Mammary epithelial cell (primary cell): ENCODE measurements at regions not wholly inside any gene's neighbourhood (a gene's known extent, or its start where the extent isn't known, plus 50 kb on each side); places are given as distances from the start of the nearest gene placed in this dataset.

Source experiments
- EZH2 ChIP-seq: IDR thresholded peaks from 2 replicates; pipeline ENCODE4 v1.6.1; 2012; ENCODE audit warnings: low read length, inconsistent platforms, borderline replicate concordance
- TF ChIP-seq, protein P1 (sequence below), 2 donors: IDR thresholded peaks in 1 of 2; conservative IDR thresholded peaks in 1 of 2; 2 replicates each; pipeline ENCODE4 v1.5.1; 2011 to 2012; ENCODE audit warnings: inconsistent platforms in 2 of 2, low read length in 2 of 2, mild to moderate bottlenecking in 2 of 2, control low read depth in 1 of 2, low read depth in 1 of 2; ENCODE audit not compliant: insufficient read depth in 1 of 2; ENCODE audit errors: extremely low read depth in 1 of 2

DNA sequence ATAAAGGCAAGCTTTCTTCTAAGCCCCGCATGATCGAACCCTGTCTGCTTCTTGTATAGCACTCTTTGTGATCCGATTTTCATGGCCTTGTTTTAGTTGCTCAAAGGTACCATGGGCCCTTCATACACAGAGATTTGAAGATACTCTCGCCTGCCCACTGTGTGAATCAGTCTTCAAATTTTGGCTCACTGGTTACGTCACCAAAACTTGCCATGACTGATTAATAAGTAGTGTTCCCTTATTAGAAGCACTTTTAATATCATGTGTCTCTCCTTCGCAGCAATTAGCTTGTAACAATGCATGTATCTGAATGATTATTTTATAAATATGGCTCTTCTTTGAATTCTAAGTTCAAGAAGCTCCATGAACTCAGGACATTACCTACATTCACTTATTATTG, 880.5 kb downstream of the STPG2 start:
- TF ChIP-seq, protein P1, sequence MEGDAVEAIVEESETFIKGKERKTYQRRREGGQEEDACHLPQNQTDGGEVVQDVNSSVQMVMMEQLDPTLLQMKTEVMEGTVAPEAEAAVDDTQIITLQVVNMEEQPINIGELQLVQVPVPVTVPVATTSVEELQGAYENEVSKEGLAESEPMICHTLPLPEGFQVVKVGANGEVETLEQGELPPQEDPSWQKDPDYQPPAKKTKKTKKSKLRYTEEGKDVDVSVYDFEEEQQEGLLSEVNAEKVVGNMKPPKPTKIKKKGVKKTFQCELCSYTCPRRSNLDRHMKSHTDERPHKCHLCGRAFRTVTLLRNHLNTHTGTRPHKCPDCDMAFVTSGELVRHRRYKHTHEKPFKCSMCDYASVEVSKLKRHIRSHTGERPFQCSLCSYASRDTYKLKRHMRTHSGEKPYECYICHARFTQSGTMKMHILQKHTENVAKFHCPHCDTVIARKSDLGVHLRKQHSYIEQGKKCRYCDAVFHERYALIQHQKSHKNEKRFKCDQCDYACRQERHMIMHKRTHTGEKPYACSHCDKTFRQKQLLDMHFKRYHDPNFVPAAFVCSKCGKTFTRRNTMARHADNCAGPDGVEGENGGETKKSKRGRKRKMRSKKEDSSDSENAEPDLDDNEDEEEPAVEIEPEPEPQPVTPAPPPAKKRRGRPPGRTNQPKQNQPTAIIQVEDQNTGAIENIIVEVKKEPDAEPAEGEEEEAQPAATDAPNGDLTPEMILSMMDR (conservative IDR thresholded peaks at IDR 0.05 in 1 of 2, IDR thresholded peaks at IDR 0.05 in 1 of 2; ENCODE audit: extremely low read depth in 1 of 2, insufficient read depth in 1 of 2, low read depth in 1 of 2, low read length in 2 of 2) = no peak
- no peak for TF ChIP-seq EZH2
